AG10803 (cell line): ENCODE measurements at regions not wholly inside any gene's neighbourhood (a gene's known extent, or its start where the extent isn't known, plus 50 kb on each side); places are given as distances from the start of the nearest gene placed in this dataset.

Experiments
- DNase-seq: peaks from one replicate; pipeline ENCODE4 v3.0.0; 2010; ENCODE audit warnings: low read depth
- H3K4me3 ChIP-seq: 2 replicates; pipeline ENCODE4 v1.5.1; 2011; ENCODE audit warnings: mild to moderate bottlenecking, low read length, control low read depth
- TF ChIP-seq, protein P1 (sequence below): conservative IDR thresholded peaks from 2 replicates; pipeline ENCODE4 v1.5.1; 2011; ENCODE audit warnings: mild to moderate bottlenecking, low read length, control low read depth, inconsistent platforms

DNA sequence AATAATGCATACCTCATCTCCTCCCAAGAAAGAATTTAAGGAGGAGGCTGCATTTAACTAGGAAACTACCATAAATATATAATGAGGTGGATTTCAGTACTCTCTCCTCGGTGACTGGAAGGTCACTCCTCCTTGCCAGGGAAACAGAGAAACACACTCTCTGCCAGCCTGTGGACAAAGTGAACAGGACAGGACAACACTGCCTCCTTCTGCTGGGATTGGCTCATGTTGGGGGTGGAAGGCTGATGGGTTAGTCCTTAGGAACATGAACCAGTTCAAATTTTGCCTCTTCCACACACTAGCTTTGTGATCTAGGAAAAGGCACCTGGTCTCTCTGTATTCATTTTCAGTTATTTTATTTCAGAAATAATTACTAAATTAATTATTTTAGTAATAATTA, 50.6 kb upstream of the STEAP4 start:
- TF ChIP-seq, protein P1, sequence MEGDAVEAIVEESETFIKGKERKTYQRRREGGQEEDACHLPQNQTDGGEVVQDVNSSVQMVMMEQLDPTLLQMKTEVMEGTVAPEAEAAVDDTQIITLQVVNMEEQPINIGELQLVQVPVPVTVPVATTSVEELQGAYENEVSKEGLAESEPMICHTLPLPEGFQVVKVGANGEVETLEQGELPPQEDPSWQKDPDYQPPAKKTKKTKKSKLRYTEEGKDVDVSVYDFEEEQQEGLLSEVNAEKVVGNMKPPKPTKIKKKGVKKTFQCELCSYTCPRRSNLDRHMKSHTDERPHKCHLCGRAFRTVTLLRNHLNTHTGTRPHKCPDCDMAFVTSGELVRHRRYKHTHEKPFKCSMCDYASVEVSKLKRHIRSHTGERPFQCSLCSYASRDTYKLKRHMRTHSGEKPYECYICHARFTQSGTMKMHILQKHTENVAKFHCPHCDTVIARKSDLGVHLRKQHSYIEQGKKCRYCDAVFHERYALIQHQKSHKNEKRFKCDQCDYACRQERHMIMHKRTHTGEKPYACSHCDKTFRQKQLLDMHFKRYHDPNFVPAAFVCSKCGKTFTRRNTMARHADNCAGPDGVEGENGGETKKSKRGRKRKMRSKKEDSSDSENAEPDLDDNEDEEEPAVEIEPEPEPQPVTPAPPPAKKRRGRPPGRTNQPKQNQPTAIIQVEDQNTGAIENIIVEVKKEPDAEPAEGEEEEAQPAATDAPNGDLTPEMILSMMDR = no peak; the same call in 1 of the 2 replicates
- H3K4me3 ChIP-seq = no peak overlapping the region
- no peak for DNase-seq
